Right atrium auricular region (tissue), 2 donors: ENCODE measurements at regions not wholly inside any gene's neighbourhood (a gene's known extent, or its start where the extent isn't known, plus 50 kb on each side); places are given as distances from the start of the nearest gene placed in this dataset.
A peak's percentile ranks its signal among the peaks of the same experiment; 100 is the strongest.

Experiments used
- DNase-seq: peaks from one replicate; pipeline ENCODE4 v3.0.0-alpha.2; 2019; ENCODE audit warnings: low spot score
- H3K27ac ChIP-seq, 2 donors: fragments of 200-600 bp; sonication (generic); 1 replicate in 1 of 2; 2 replicates in 1 of 2; pipeline ENCODE4 v1.5.1; 2016 to 2019
- H3K27me3 ChIP-seq, 2 donors: fragments of 200-600 bp; sonication (generic); one replicate each; pipeline versions ENCODE4 v1.5.1 to v1.6.0; 2017 to 2019
- H3K36me3 ChIP-seq: fragments of 200-600 bp; sonication (generic); one replicate; pipeline ENCODE4 v1.5.1; 2016
- H3K4me1 ChIP-seq, 2 donors: fragments of 200-600 bp; sonication (generic); one replicate each; pipeline versions ENCODE4 v1.5.1 to v1.6.0; 2017 to 2019
- H3K4me3 ChIP-seq, 2 donors: fragments of 200-600 bp; sonication (generic); 1 replicate in 1 of 2; 2 replicates in 1 of 2; pipeline ENCODE4 v1.5.1; 2017 to 2019; ENCODE audit warnings: mild to moderate bottlenecking in 1 of 2, moderate library complexity in 1 of 2
- H3K9me3 ChIP-seq, 2 donors: fragments of 200-600 bp; sonication (generic); one replicate each; pipeline ENCODE4 v1.5.1; 2019
- TF ChIP-seq, protein P1 (sequence below), 2 donors: fragments of 200-600 bp; sonication (generic); IDR thresholded peaks; one replicate each; pipeline ENCODE4 v1.5.1; 2019; ENCODE audit warnings: antibody characterized with exemption in 2 of 2

GRCh38 chr13:34748596-34748995 lies 193.5 kb upstream of the NBEA start:
- TF ChIP-seq, protein P1, sequence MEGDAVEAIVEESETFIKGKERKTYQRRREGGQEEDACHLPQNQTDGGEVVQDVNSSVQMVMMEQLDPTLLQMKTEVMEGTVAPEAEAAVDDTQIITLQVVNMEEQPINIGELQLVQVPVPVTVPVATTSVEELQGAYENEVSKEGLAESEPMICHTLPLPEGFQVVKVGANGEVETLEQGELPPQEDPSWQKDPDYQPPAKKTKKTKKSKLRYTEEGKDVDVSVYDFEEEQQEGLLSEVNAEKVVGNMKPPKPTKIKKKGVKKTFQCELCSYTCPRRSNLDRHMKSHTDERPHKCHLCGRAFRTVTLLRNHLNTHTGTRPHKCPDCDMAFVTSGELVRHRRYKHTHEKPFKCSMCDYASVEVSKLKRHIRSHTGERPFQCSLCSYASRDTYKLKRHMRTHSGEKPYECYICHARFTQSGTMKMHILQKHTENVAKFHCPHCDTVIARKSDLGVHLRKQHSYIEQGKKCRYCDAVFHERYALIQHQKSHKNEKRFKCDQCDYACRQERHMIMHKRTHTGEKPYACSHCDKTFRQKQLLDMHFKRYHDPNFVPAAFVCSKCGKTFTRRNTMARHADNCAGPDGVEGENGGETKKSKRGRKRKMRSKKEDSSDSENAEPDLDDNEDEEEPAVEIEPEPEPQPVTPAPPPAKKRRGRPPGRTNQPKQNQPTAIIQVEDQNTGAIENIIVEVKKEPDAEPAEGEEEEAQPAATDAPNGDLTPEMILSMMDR (IDR thresholded peaks at IDR 0.05): no peak
- Histone ChIP-seq H3K36me3 (no peaks in the 10 kb centered on the region), H3K27ac (peak overlapping the region; percentile 61 to 67), H3K27me3 (no peaks in the 10 kb centered on the region), H3K9me3 (peaks cover 0 to 7% of the 10 kb centered on the region in 2 donors), H3K4me3 (no peak overlapping the region), H3K4me1 (peaks cover 0 to 32% of the 10 kb centered on the region in 2 donors)
- DNase-seq: no peak

DNA sequence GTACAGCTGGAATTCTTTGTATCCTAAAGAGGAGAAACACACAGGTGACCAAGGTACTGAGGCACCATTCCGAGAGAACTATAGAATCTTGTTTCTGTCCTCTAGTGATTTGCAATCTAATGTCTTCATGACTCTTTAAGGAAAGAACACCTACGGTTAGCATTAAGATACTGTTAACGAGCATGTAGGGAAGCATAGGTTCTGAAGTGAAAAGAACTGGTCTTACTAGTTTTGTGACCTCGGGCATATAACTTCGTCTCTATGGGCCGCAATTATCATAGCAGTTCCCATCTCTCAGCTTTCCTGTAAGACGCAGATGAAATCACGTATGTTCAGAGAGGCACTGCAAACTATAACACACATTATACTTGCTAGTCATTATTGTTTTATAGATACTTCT lies 193.0 kb upstream of the NBEA start:
- Histone ChIP-seq H3K27me3 (no peaks in the 10 kb centered on the region), H3K36me3 (no peaks in the 10 kb centered on the region), H3K9me3 (peaks cover 0 to 4% of the 10 kb centered on the region in 2 donors), H3K27ac (peak overlapping the region in 1 of 2 donors; percentile 67), H3K4me3 (no peak overlapping the region), H3K4me1 (peaks cover 0 to 32% of the 10 kb centered on the region in 2 donors)
- TF ChIP-seq, protein P1 (IDR thresholded peaks at IDR 0.05): no peak
- DNase-seq: no peak

DNA sequence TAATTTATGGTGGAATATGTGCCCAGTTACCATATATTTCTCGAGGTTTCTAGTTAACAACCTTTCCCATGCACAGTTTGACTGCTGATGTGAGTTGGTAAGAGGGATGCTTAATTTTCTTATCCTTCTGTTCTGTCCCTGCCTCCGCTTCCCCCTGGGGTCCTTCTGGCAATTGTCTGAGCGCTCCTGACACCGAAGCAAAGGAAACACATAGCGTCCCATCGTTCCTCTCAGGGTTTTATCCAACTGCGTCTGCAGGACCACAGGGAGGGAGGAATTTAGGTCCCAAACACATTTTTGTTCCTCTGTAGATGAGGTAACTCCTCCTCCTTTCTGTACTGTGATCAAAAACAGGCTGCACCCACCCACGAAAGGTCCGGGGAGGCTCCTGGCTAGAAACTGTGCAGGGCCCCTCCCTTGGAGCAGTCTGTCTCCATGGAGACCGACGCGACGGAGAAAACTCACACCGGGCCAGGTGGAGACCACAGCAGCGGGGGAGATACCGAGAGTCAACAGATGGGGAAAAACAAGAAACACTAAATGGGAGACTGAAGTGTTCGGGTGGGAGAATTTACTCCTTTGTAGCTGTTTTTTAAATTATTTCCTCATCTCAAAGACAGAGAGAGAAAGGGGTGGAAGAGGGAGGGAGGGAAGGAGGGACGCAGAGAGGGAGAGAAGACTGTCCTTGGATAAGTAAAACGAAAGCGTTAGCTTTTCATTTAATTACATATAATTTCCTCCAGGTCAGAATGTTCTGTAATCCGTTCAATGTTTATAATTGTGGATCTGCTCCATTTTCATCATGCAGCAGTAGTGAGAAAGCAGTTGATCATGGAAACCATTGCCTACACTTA lies 191.8 kb upstream of the NBEA start:
- no peaks in the 10 kb centered on the region for H3K9me3 ChIP-seq
- H3K27me3 ChIP-seq: no peaks in the 10 kb centered on the region
- TF ChIP-seq, protein P1 (IDR thresholded peaks at IDR 0.05): no peak
- no peak overlapping the region for H3K27ac ChIP-seq
- DNase-seq: peak; percentile 71
- H3K4me3 ChIP-seq: peak overlapping the region; percentile 5 to 28
- peaks cover 0 to 32% of the 10 kb centered on the region in 2 donors for H3K4me1 ChIP-seq
- no peaks in the 10 kb centered on the region for H3K36me3 ChIP-seq

DNA sequence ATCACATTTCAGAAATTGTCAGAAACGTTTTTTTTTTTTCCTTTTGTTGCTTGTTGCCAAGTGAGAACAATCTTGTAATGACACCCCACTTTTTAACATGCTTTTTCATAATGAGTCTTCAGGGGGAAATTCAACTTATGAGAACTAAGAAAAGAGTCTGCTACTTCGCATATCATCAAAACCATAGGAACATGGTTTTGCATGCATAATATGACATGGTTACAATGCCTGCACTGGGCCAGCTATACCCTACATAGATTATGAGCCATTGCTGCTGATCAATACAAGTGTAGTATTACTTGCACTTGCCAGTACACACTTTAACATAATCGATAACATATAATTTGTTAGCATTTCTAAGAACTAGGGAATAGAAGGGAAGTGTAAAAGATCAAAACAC lies 191.0 kb upstream of the NBEA start:
- Histone ChIP-seq H3K27me3 (no peaks in the 10 kb centered on the region), H3K36me3 (no peaks in the 10 kb centered on the region), H3K4me3 (no peak overlapping the region), H3K27ac (no peak overlapping the region), H3K4me1 (peaks cover 0 to 32% of the 10 kb centered on the region in 2 donors), H3K9me3 (no peaks in the 10 kb centered on the region)
- TF ChIP-seq, protein P1 (IDR thresholded peaks at IDR 0.05): no peak
- DNase-seq: no peak

GRCh38 chr13:34751492-34751891 lies 190.6 kb upstream of the NBEA start:
- H3K27ac ChIP-seq: no peak overlapping the region
- no peak overlapping the region for H3K4me3 ChIP-seq
- H3K9me3 ChIP-seq: no peaks in the 10 kb centered on the region
- TF ChIP-seq, protein P1 (IDR thresholded peaks at IDR 0.05): no peak
- H3K4me1 ChIP-seq: peaks cover 0 to 32% of the 10 kb centered on the region in 2 donors
- H3K27me3 ChIP-seq: no peaks in the 10 kb centered on the region
- H3K36me3 ChIP-seq: no peaks in the 10 kb centered on the region
- no peak for DNase-seq
